Esophagus squamous epithelium (tissue), 4 donors: ENCODE measurements at regions not wholly inside any gene's neighbourhood (a gene's known extent, or its start where the extent isn't known, plus 50 kb on each side); places are given as distances from the start of the nearest gene placed in this dataset.

Experiments
- CTCF ChIP-seq, 6 experiments: fragments of 450-650 bp in 4 of 6; fragments of 200-600 bp in 2 of 6; sonication (generic) in 2 of 6; IDR thresholded peaks; one replicate each; pipeline ENCODE4 v1.5.1; 2016 to 2019; ENCODE audit warnings: antibody characterized with exemption in 6 of 6, mild to moderate bottlenecking in 4 of 6, moderate library complexity in 4 of 6
- POLR2A ChIP-seq, 4 donors: fragments of 450-650 bp; IDR thresholded peaks; one replicate each; pipeline ENCODE4 v1.6.1; 2017; ENCODE audit warnings: antibody characterized with exemption in 4 of 4, mild to moderate bottlenecking in 4 of 4, moderate library complexity in 3 of 4

- TF ChIP-seq POLR2A (IDR thresholded peaks at IDR 0.05) (no peak), CTCF (IDR thresholded peaks at IDR 0.05) (peak in 5 of 6 experiments; percentile 27 to 78 (median 45))
These were observed 97.9 kb upstream of the DLX2 start for GRCh38 chr2:172200495-172201085.
